ENCODE measurements at regions not wholly inside any gene's neighbourhood (a gene's known extent, or its start where the extent isn't known, plus 50 kb on each side); places are given as distances from the start of the nearest gene placed in this dataset.

DNA sequence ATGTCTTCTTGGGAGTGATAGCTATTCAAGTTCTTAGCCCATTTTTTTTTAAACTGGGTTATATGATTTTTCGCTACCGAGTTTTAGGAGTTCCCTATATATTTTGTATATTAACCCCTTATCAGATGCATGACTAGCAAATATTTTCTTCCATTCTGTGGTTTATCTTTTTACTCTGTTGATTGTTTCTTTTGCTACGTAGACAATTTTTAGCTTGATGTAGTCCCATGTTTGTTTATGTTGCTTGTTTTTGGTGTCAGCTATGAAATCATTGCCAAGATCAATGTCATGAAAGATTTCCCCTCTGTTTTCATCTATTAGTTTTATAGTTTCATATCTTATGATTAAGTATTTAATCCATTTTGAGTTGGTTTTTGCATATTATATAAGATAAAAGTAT is 480.5 kb downstream of the CDH11 start:
- DNase-seq: no peak

DNA sequence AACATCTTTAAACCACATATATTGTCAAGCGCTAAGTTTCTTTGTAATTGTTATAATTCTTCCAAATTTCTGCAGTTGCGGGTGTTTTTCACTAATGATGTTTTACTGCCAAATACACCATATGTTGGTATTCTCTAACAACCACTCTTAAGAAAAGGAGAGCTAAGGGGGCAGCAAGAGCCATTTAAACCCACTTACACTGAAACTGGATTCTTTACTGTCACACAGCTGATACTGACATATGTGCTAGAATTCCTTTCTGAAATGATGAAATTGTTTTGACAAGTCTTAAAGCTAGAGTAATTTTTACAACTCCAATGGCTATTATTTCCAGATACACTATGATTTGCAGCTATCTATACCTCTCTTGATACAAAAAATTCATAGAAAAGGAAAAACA is 483.1 kb downstream of the CDH11 start:
- DNase-seq: no peak

DNA sequence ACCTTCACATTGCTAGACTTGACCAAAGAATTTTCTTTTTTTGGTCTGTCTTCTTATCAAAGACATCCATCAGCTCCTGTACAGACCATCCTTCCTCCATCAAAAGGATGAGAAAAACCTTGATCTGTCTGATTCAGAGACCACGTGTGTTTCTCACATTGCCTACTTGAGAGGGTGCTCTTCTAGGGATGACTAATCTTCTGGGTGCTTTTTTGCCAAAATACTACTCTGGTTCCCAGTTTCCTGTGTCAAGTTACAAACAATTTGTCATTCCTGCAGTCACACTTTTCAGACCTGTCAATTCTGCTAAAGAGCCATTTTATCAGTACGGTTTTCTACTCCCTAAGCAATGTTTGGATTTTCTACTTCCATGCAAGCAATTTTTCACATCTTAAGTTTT is 492.2 kb downstream of the CDH11 start:
- DNase-seq: no peak

DNA sequence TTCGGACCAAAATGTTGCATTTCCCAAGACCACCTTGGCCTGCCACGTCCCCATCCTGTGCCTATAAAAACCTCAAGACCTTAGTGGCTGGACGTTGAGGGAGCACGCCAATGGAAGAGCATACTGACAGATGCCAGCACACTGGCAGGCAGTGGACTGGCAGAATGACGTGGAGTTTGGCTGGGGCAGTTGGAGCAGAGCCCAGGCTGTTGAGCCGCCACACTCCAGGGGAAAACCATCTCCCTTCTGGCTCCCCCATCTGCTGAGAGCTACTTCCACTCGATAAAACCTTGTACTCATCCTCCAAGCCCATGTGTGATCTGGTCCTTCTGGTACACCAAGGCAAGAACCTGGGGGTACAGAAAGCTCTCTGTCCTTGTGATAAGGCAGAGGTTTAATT is 494.1 kb downstream of the CDH11 start:
- no peak for DNase-seq

DNA sequence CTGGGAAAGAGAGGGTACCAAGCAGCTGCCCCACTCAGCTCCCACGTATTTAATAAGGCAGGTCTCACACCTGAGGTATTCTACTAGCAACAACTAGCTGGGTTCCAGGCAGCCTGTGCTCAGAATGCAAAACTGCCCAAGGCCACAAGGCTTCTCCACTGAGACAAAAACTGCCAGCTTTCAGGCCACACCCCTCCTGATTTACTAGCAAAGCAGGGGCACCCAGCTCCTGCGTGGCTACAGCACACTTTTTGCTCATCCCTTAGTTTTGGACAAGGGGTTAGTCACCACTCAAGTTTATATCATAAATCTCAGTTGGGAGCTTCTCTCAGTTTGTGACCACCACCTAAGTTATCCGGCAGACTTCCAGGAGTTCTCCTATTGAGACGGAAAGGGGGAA is 494.6 kb downstream of the CDH11 start:
- no peak for DNase-seq

DNA sequence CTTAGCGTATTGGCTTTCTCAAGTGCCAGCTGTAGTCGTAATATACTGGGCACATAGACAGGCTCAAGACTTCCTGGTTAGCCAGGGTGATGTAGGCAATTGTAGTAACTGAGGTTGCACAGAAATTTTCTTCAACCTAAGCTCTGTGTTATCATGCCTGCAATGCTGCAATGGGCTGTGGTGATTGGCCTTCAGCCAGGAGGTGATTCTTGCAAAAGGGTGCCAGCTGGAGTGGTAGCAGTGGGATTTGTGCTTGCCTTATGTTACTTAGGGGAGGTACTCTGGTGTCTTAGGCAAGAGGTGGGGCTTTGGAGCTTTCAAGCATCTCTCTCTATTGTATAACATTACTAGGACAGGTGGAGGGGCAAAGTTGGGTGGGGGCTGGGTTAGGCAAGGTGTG is 495.1 kb downstream of the CDH11 start:
- no peak for DNase-seq

DNA sequence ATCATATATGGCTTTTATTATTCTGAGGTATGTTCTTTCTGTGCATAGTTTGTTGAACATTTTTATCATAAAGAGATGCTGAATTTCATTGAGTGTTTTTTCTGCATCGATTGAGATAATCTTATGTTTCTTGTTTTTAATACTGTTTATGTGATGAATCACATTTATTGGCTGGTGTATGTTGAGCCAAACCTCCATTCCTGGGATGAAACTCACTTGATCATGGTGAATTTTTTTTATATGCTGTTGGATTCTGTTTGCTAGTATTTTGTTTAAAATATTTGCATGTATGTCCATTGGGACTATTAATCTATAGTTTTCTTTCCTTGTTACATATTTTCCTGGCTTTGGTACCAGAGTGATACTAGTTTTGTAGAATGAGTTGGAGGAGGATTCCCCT is 500.2 kb downstream of the CDH11 start:
- no peak for DNase-seq

DNA sequence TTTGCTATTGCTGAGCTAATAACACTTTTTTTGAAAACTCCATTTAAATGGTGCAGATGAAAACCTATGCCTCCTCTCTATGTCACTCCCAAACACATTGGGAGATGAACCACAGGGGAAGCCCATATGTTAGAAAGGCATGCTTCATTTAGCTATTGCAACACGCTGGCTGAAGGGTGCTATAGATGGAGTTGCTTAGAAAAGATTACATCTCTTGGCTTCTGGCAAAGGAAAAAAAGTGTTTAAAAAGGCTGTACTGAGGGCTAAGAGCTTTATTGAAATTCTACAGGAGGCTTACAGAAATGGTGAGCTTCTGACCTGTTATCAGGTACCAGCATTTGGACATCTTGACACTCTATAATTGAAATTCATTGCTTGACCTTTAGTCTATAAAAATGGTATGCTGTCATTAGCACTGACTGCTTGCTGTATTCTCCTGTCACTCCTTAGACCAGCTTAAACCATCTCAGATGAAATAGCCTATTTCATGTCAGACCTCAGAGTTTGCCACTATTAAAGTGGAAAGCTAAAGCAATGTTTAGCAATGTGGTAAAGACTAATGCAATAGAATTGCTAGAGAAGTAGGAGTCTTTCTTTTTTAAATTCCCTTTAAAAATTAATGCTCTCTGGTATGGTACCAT is 503.9 kb downstream of the CDH11 start:
- no peak for DNase-seq

DNA sequence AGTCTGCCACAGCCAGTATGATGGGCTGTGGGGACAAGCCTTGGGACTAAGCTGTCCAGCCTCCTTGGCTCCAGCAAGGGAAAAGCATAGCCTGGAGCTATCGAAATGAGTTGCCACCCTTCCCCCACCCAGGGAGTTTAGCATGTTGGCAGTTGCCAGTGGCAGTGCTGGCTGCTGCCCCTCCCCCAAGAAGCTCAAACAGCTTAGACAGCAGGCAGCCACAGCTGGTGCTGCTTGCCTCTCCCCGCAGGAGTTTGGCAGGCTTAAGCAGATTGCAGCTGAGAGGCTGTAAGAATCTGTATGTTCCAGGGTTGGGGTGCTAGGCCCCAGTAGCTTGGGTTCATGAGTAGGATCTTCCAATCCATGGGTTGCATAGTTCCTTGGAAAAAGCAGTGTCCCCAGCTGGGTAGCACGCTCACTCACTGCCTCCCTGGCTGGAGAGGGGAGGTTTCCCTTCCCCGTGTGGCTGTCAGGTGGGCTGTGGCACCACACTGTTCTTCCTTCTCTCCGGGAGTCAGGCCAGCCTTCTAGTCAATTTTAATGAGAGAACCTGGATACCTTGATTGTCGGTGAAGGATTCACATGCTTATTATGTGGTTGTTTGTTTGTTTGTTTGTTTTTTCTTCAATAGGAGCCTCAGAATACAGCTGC is 506.1 kb downstream of the CDH11 start:
- no peak for DNase-seq

DNA sequence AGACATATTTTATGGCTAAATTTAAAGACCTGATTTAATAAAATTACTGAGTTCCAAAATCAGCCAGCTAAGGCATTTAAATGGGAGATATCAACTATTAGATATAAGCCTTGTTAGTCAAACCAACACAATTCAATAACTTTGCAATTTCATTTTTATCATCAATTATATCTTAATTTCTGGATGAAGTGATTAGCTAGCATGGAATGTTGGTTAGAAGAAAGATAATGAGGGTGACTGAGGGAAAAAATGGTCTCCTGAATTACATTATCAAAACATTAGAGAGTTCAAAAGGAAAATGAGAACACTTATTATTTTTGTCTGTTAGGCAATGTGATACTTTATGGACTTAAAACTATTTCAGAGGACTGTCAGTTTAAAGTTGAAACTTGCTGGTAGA is 525.7 kb downstream of the CDH11 start:
- DNase-seq: no peak

DNA sequence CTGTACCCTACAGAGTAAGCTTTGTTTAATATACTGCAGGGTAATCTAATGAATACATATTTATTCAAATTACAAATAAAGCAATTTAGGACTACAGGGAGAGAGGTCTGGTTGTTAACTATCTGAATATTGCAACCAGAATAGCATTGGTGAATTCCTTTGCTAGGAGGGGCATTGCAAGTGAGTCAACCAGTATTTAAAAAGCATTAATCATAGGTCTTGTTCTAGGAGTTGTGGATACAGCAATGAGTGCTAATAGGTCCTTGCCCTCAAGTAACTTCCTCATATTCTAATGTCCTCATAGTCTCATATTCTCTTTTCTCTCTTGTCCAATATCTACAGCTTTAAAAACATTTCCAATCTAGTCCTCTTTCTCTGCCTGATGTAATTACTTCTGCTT is 531.4 kb downstream of the CDH11 start:
- DNase-seq: no peak

DNA sequence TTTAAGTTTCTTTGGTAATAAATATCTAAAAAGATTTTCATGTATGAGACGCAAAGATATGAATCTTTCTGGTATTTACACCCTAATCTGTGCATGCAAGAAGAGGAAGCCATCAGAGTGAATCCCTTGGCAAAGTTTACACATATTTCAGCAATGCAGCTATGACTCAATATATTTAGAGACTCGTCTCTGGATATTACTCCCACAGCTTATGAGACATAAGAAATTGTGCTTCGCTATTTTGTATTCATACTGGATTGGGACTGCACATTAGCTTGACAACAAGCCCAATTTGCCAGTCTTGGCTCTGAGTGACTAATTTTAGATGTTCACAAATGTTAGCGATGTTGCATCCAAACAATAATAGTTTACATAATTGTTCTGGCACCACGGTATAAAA is 532.0 kb downstream of the CDH11 start:
- no peak for DNase-seq

DNA sequence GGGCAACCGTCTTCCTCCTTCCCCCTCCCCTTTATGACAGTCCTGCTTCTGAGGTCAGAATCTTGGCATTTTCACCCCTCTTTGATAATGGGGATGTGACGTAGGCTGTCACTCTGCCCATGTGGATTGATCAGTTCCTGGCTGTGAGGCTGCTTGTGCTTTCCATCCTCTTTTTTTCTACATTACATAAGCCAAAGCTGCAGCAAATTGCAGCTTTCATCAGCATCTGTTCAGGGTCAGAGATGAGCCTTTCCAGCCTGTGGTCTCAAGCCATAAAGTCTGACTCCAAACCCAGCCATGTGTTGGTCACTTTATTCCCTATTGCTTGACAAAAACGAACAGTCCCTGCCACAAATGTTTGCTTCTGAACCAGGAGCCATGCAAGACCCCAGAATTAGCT is 535.1 kb downstream of the CDH11 start:
- no peak for DNase-seq

DNA sequence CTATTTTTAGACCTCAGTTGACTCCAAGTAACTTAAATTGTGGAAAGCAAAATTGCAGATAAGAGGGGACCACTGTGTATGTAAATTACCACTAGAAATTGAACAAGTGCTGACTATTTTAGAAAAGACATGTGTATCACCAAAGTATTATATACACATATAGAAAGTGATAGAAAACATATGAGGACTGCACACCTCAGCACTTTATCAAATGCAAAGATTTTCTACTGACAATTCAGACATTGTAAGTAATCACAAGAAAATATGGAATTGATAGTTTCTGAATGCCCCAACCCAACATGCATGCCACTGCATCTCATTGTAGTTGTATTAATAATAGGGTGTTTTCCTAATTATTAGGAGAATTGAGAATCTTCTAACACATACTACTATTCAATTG is 536.5 kb downstream of the CDH11 start:
- no peak for DNase-seq

DNA sequence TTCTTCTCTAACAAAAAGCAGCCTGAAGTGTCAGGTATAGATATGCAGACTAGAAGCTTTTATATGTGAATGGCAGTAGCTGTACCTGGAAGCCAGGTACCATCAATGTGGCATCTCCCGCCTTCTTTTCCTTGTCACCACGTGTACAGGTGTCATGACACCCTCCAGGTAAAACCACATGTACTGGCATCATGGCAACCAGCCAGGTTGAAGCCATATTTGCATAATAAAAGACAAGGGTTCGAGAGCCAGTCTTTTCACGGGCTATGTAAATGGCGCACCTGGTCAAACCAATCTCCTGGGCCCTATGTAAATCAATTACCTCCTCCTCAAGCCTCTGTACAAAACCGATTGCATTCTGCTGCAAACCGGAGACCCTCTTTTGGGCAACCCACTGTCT is 541.3 kb downstream of the CDH11 start:
- DNase-seq: no peak

DNA sequence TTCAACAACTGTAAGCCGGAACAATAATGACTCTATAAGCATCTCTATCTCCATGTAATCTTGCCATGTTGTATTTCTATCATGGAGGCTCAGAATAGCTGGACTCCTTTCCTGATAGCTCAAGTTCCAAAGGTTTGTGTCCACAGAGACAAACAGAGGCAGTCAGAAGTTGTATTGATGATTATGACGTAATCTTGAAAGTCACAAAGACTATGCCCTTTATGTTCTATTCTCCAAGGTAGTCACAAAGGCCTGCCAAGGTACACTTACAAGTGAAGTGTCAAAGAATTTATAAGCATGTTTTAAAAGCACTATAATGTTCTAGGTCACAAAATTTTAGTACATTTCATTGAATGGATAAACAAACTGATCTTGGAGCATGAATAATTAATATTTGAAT is 542.2 kb downstream of the CDH11 start:
- no peak for DNase-seq

DNA sequence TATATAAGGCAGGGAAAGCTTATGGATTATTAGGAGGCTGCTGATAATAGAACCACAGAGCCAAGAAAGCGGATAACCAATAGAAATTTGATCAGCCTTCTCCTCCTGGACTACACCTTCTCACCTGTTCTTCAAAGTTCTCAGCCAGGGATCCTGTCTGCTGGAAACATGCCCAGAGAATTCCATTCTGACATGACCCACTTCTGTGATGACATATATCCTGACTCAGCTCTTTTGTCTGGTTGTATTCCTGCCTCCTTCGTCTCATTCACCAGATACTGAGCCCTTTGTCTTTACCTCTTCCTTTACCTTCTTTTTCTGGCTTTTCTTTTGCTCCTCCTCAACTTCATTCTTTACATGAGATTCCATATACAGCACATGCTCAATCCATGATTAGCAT is 576.1 kb downstream of the CDH11 start:
- no peak for DNase-seq

DNA sequence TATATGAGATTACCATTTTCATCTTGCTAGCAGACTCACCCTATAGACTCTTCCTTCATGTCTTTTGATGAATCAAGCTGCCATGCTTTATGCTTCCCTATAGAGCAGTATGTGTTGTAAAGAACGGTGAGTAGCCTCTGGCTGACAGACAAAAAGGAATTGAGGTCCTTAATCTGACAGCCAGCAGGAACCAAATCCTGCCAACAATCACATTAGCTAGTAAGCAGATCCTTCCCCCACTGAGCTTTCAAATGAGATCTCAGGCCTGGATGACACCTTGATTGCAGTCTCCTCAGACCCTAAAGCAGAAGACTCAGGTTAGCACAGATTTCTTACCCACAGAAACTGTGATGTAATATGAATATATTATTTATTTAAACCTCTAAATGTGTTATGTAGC is 577.0 kb downstream of the CDH11 start:
- no peak for DNase-seq

DNA sequence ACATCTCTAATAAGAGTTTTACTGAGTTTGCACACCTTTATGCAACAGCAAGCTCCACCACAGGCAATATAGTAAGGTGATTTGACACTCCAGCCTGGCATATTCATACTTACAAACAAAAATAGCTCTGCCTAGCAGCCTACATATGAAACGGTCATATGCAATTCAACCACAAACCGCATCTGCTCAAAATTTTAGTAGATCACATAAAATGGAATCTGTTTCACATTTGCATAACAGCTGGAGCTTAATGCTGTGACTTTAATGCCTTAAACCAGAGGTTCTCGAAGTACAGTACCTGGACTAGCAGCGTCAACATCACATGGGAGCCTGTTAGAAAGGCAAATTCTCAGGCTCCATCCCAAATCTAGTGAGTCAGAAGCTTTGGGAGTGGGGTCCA is 578.4 kb downstream of the CDH11 start:
- no peak for DNase-seq

DNA sequence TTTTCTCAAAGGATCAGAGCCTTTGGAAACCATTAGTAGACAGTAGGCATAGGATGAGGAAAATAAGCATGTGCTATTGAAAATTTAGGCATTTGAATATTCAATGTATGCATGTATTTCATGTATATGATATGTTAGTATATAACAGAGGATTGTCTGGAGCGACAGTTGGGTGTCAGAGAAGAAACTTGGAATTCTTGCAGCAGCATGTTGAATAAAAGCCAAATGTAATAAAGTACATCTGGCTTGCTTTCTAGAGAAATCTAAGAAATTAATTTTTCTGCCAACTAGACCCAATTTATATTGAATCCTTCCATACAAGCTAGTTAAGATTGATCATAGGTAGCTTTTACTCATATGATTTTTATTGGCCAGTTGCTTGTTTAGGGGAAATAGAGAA is 578.8 kb downstream of the CDH11 start:
- DNase-seq: no peak

DNA sequence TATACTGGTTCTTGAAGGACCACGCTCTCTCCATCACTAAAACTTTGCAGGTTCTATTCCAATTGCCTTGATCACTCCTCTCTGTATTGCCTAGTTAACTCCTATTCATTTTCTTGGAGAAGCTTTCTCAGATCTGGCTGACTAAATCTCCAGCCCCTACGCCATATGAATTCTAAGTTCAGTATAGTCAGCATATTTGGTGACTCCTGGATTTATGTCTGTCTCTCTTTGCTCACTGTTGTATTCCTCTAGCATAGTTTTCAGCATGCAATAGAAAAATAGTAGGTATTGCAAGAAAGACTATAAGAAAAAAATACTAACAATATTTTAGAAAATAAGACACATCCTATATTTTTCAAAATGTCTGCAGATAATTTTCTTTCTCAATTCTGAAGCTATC is 579.7 kb downstream of the CDH11 start:
- no peak for DNase-seq

DNA sequence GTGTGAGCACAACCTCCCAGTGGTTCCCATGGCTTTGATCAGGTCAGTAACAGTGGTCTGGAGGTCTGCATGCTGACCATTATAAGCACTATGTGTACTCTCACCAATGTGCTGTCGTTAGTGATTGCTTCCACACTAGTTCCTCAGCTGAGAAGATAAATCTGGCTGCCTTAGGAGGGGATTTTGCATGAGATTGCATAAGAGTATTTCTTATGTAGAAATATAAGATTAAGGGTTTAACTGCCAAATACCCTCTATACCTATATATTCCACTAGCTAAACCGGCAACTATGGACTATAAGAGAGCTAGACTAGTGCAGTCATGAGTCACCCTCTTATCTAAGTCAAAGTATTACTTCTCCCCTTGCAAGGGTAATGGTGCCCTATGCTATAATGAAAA is 580.2 kb downstream of the CDH11 start:
- no peak for DNase-seq

DNA sequence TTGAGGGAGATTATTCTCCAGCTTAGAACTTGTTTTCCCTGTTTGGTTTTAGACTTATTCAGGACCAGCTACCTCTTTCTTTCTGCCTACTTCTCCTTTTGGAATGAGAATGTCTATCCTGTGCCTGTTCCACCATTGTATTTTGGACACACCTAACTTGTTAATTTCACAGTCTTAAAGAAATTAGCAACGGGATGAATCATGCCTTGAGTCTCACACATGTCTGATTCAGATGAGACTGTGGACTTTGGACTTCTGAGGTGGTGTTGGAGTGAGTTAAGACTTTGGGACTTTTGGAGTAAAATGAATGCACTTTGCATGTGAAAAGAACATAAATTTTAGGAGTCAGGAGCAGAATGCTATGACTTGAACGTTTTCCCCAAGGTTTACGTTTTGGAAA is 581.4 kb downstream of the CDH11 start:
- DNase-seq: no peak

DNA sequence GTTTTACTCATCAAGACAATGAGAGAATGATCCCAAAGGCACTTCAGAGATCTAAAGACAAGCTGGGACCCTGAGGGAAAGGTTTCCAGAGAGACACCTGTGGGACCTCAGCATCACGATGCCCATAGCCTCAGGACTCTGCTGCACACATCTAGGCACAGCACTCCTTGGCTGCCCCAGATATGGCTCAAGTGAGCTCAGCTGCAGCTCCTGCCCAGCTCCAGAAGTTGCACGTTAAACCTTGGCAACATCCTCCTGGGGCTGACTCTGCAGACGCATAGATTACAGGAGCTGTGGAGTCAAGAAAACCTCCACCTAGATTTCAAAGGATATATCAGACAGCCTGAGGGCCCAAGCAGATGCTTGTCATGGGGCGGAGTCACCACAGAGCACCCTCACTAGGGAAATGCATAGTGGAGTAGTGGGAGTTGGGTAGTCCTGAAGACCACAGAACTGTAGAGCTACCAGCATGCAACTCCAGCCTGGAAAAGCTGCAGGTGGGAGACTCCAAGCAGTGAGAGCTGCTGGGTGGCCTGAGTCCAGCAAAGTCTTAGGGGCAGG is 582.0 kb downstream of the CDH11 start:
- DNase-seq: no peak

DNA sequence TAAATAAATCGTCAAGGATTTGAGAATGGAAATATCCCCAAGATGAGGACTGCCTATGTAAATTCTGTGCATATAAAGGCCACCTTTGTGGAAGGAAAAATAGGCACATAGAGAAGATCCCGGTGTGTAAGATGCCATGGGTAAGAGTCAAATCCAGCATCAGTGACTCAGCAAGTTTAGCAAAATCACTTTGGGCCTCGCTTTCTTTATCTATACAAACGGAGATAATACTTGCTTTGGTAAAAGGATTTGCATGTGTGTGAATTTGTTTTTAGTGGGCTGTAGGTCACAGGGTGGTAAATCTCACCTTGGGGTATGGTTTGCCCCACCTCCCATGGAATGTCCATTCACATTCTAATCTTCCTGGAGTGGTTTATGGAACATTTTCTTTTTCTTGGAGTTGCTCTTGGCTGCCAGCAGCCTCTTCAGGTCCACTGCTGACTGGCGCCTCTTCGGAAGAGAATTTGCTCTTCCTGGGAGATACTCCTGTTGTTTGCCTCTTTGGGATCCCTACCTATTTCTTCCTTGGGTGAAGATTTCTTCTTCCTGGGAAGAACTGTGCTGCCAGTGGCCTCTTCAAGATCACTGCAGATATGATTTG is 587.6 kb downstream of the CDH11 start:
- DNase-seq: no peak
